Mucosa of descending colon (tissue), 3 donors: ENCODE measurements at regions not wholly inside any gene's neighbourhood (a gene's known extent, or its start where the extent isn't known, plus 50 kb on each side); places are given as distances from the start of the nearest gene placed in this dataset.

Experiments
- ATAC-seq: fragments of 200-7000 bp; cut with Tn5 transposase; one replicate; pipeline ENCODE4 v1.9.1; 2020; ENCODE audit warnings: mild to moderate bottlenecking, moderate library complexity
- DNase-seq, 3 donors: peaks; one replicate each; pipeline ENCODE4 v3.0.0-alpha.2; 2020
- H3K36me3 ChIP-seq: fragments of 200-600 bp; one replicate; pipeline ENCODE4 v1.8.0; 2021; ENCODE audit warnings: low read depth, mild to moderate bottlenecking
- H3K4me1 ChIP-seq: fragments of 200-600 bp; one replicate; pipeline ENCODE4 v1.8.0; 2021; ENCODE audit warnings: low read depth, mild to moderate bottlenecking
- H3K4me3 ChIP-seq: fragments of 200-600 bp; one replicate; pipeline ENCODE4 v1.8.0; 2021; ENCODE audit warnings: mild to moderate bottlenecking
- H3K9me3 ChIP-seq: fragments of 200-600 bp; one replicate; pipeline ENCODE4 v1.8.0; 2021; ENCODE audit warnings: mild to moderate bottlenecking
- CTCF ChIP-seq: fragments of 200-600 bp; IDR thresholded peaks from one replicate; pipeline ENCODE4 v1.8.0; 2022; ENCODE audit warnings: antibody characterized with exemption, mild to moderate bottlenecking
- intact Hi-C, 2 donors: fragments of 100-400 bp; cut with DNase I in 1 of 2; cut with micrococcal nuclease in 1 of 2; formaldehyde crosslinking; loops; one replicate each; pipeline versions ENCODE4 v1.11.0 to v1.11.1; 2022; cut with DNase I, micrococcal nuclease
- donor health status: DM: no; HTN: no; CAD: no; lungs with moderate emphysema.
- donor health status: DM: no; HTN: no; CAD: no.
- donor health status: DM: no; HTN: yes; CAD: no.

- no peak overlapping the region for H3K4me3 ChIP-seq
- peaks cover 2% of the 10 kb centered on the region for H3K9me3 ChIP-seq
- intact Hi-C loops = no loop called here
- no peaks in the 10 kb centered on the region for H3K36me3 ChIP-seq
- no peak for DNase-seq
- H3K4me1 ChIP-seq = no peaks in the 10 kb centered on the region
- no peak for TF ChIP-seq CTCF
- no peak for ATAC-seq
Measured at GRCh38 chr9:120137186-120137840, 442.7 kb downstream of the CDK5RAP2 start.

GRCh38 chr9:120136696-120137095 is 443.3 kb downstream of the CDK5RAP2 start:
- no peak for ATAC-seq
- intact Hi-C loops = no loop called here
- H3K36me3 ChIP-seq = no peaks in the 10 kb centered on the region
- DNase-seq = no peak
- H3K4me3 ChIP-seq = no peak overlapping the region
- no peak for TF ChIP-seq CTCF
- H3K4me1 ChIP-seq = no peaks in the 10 kb centered on the region
- H3K9me3 ChIP-seq = peaks cover 2% of the 10 kb centered on the region

- DNase-seq (no peak), ATAC-seq (no peak)
- TF ChIP-seq CTCF = no peak
- no peaks in the 10 kb centered on the region for H3K4me1 ChIP-seq
- no peaks in the 10 kb centered on the region for H3K36me3 ChIP-seq
- no peak overlapping the region for H3K4me3 ChIP-seq
- intact Hi-C loops = no loop called here
- no peaks in the 10 kb centered on the region for H3K9me3 ChIP-seq
Measured at GRCh38 chr9:120117081-120117480, 462.9 kb downstream of the CDK5RAP2 start.

GRCh38 chr9:120110520-120110919 is 469.4 kb downstream of the CDK5RAP2 start:
- Histone ChIP-seq H3K4me1 (no peaks in the 10 kb centered on the region), H3K9me3 (no peaks in the 10 kb centered on the region), H3K36me3 (no peaks in the 10 kb centered on the region), H3K4me3 (no peak overlapping the region)
- TF ChIP-seq CTCF = no peak
- intact Hi-C loops = no loop called here
- DNase-seq = no peak
- ATAC-seq = no peak

GRCh38 chr9:120109242-120109641 is 470.7 kb downstream of the CDK5RAP2 start:
- peak; percentile 28 for ATAC-seq
- H3K4me1 ChIP-seq = no peaks in the 10 kb centered on the region
- intact Hi-C loops = no loop called here

More at GRCh38 chr9:120109242-120109641, 470.7 kb downstream of the CDK5RAP2 start:
- Histone ChIP-seq H3K9me3 (no peaks in the 10 kb centered on the region), H3K36me3 (no peaks in the 10 kb centered on the region), H3K4me3 (no peak overlapping the region)
- no peak for DNase-seq
- no peak for TF ChIP-seq CTCF
